ENCODE measurements at regions not wholly inside any gene's neighbourhood (a gene's known extent, or its start where the extent isn't known, plus 50 kb on each side); places are given as distances from the start of the nearest gene placed in this dataset.

- TF ChIP-seq ZSCAN4 (tag by site-specific recombination; IDR thresholded peaks at IDR 0.05): no peak
- TF ChIP-seq OVOL3 (tag by site-specific recombination; IDR thresholded peaks at IDR 0.05): no peak
- no peak for TF ChIP-seq HOXC10 (CRISPR knock-in tag; IDR thresholded peaks at IDR 0.05)
- TF ChIP-seq AEBP2 (tag by site-specific recombination; IDR thresholded peaks at IDR 0.05; ENCODE audit: borderline replicate concordance): no peak
These were observed 100.3 kb downstream of the RRM1 start (continued) for GRCh38 chr11:4194889-4195288.

DNA sequence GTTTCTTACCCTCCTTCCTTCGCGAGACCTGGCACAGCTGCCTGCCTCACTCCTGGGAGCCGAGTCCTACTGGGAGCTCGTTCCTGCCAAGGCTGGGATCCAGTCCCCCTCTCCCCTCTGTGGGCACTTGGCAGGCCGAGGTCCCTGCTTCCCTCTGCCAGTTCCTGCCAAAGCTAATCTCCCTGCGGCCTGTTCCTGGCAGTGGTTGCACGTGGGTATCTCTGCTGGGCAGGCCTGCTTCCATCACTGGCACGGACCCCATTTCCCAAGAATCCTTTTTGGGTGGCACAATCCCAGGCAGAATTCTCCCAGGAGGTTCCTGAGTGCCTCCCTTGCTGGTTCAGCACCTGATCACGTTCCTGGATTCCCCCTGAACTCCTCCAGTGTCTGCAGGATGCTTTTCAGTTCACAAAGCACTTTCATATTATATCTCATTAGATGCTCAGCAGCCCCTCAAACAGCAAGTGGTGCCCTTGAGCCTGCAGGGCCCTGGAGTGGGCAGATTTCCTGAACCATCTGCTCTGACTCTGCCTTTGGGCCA is 96.5 kb downstream of the RRM1 start:
- no peak overlapping the region for H3K27ac ChIP-seq (ENCODE audit: extremely low read depth, low read depth, low read length)
- CTCF ChIA-PET: interaction anchor here (2.6 kb wide), 1 partner anchor 302 kb away, joined by 12 read pairs; no protein-coding TSS in a partner anchor
- no peaks in the 10 kb centered on the region for H3K36me3 ChIP-seq (ENCODE audit: control insufficient read depth in 2 of 2, insufficient read depth in 1 of 2, low read length in 2 of 2)
- no peak overlapping the region for H3K4me3 ChIP-seq (ENCODE audit: low read depth, low read length)
- no peaks in the 10 kb centered on the region for H3K4me1 ChIP-seq (ENCODE audit: control insufficient read depth, insufficient read depth, low read length)
- POLR2A ChIA-PET: no interaction called here
- no peaks in the 10 kb centered on the region for H3K9me3 ChIP-seq (ENCODE audit: control insufficient read depth, insufficient read depth, low read depth, low read length)
- TF ChIP-seq ZNF558 (tag by site-specific recombination; IDR thresholded peaks at IDR 0.05) (no peak), SP7 (tag by site-specific recombination; IDR thresholded peaks at IDR 0.05) (no peak), ZNF426 (tag by site-specific recombination; IDR thresholded peaks at IDR 0.05) (no peak), ZNF449 (tag by site-specific recombination; IDR thresholded peaks at IDR 0.05) (no peak), ZNF18 (tag by site-specific recombination; IDR thresholded peaks at IDR 0.05) (no peak), ZBTB20 (tag by site-specific recombination; IDR thresholded peaks at IDR 0.05) (no peak), ZNF391 (tag by site-specific recombination; IDR thresholded peaks at IDR 0.05; ENCODE audit: borderline replicate concordance, low read depth) (no peak), ZNF324 (tag by site-specific recombination; IDR thresholded peaks at IDR 0.05) (no peak), IKZF3 (tag by site-specific recombination; IDR thresholded peaks at IDR 0.05) (no peak), ZNF169 (tag by site-specific recombination; IDR thresholded peaks at IDR 0.05) (no peak), ZSCAN30 (tag by site-specific recombination; IDR thresholded peaks at IDR 0.05) (no peak), ZBTB26 (tag by site-specific recombination; optimal IDR thresholded peaks at IDR 0.05) (no peak), ZNF335 (tag by site-specific recombination; conservative IDR thresholded peaks at IDR 0.05) (no peak), ZNF621 (tag by site-specific recombination; IDR thresholded peaks at IDR 0.05) (no peak), ZEB2 (tag by site-specific recombination; IDR thresholded peaks at IDR 0.05) (no peak)
